ENCODE measurements at regions not wholly inside any gene's neighbourhood (a gene's known extent, or its start where the extent isn't known, plus 50 kb on each side); places are given as distances from the start of the nearest gene placed in this dataset.

DNA sequence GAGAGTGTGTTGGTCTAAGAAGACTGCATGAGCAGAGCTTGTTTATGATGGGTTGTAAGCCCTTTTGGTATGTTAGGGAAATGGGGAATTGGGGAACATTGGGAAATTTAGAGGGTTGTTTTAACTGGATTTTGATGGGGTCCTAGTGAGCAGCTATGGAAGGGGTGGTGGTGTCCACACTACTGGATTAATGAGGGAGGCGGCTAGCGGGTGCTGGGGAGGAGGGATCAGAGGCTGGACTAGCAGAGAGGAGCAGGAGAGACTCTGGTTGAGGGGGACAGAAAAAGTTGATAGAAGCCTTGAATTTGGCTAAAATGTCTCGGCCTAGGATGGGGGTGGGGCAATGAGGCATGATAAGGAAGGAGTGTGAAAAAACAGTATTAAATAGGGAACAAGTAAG lies 1369.1 kb downstream of the UQCRFS1 start:
- no peak overlapping the region for H4K8ac ChIP-seq (ENCODE audit: low read depth, low read length)
- no peak for DNase-seq (ENCODE audit: low spot score)

DNA sequence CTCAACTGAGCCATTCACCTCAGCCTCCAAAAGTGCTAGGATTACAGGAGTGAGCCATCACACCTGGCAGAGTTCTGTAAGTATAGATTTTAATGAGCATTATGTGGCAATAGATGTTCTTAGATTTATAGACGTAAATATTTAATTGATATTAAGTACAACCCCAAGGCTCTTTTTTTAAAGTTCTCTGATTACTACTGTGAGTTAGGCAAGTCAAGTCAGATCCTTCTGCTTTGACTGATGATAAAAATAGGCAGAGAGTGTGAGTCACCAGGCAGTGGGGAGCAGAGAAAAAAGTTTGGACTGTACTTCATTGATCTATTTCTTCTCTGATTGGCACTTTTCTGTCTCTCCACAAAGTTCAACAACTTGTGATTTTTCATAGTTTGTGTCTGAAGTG lies 1379.9 kb downstream of the UQCRFS1 start:
- Histone ChIP-seq H2AK5ac (ENCODE audit: low read depth, low read length) (no peak overlapping the region), H3K36me3 (replicated peaks in 1 of 2; ENCODE audit: control insufficient read depth in 2 of 2, insufficient read depth in 2 of 2, low read length in 2 of 2) (no peaks in the 10 kb centered on the region), H2BK120ac (ENCODE audit: low read depth, low read length) (no peak overlapping the region), H3K4me3 (ENCODE audit: low read length in 2 of 2) (no peak overlapping the region), H2BK12ac (ENCODE audit: low read length) (no peak overlapping the region), H4K8ac (ENCODE audit: low read depth, low read length) (no peak overlapping the region), H3K27me3 (ENCODE audit: control insufficient read depth in 3 of 3, insufficient read depth in 3 of 3, low read depth in 1 of 3, low read length in 3 of 3) (no peaks in the 10 kb centered on the region), H3K79me1 (ENCODE audit: low read depth, low read length) (no peaks in the 10 kb centered on the region), H2AFZ (ENCODE audit: low read length) (no peak overlapping the region), H3K18ac (ENCODE audit: low read length) (no peak overlapping the region), H3K9me3 (replicated peaks in 1 of 2; ENCODE audit: control insufficient read depth in 2 of 2, insufficient read depth in 1 of 2, low read depth in 1 of 2, low read length in 2 of 2) (peaks cover 0 to 8% of the 10 kb centered on the region in 2 donors), H3K14ac (ENCODE audit: low read length) (no peak overlapping the region), H3K4me1 (ENCODE audit: control insufficient read depth in 2 of 2, insufficient read depth in 1 of 2, low read depth in 1 of 2, low read length in 2 of 2) (no peaks in the 10 kb centered on the region), H3K4me2 (ENCODE audit: insufficient read depth, low read length, poor library complexity, severe bottlenecking) (no peak overlapping the region), H3K4ac (ENCODE audit: low read length) (no peak overlapping the region), H3K23ac (ENCODE audit: low read depth, low read length, poor library complexity) (no peak overlapping the region), H3K27ac (replicated peaks; ENCODE audit: low read length) (no peak overlapping the region), H3K9ac (ENCODE audit: low read depth, low read length, poor library complexity) (no peak overlapping the region), H2BK5ac (ENCODE audit: low read length) (no peak overlapping the region), H2BK15ac (ENCODE audit: low read length) (no peak overlapping the region), H4K91ac (ENCODE audit: low read depth, low read length, poor library complexity) (no peak overlapping the region)
- WGBS, 2 donors (ENCODE audit: extremely low coverage in 2 of 2, insufficient read length in 2 of 2, insufficient replicate concordance in 1 of 2), result no CpG with 5 or more reads among the region's 1 CpG
- DNase-seq (ENCODE audit: low spot score), result no peak

More for the DNA sequence above, 1369.1 kb downstream of the UQCRFS1 start:
- Histone ChIP-seq H3K14ac (ENCODE audit: low read length) (no peak overlapping the region), H3K4me2 (ENCODE audit: insufficient read depth, low read length, poor library complexity, severe bottlenecking) (no peak overlapping the region), H2AFZ (ENCODE audit: low read length) (no peak overlapping the region), H3K4me1 (ENCODE audit: control insufficient read depth in 2 of 2, insufficient read depth in 1 of 2, low read depth in 1 of 2, low read length in 2 of 2) (no peaks in the 10 kb centered on the region), H3K18ac (ENCODE audit: low read length) (no peak overlapping the region), H2BK15ac (ENCODE audit: low read length) (no peak overlapping the region), H2BK12ac (ENCODE audit: low read length) (no peak overlapping the region), H4K91ac (ENCODE audit: low read depth, low read length, poor library complexity) (no peak overlapping the region), H3K4me3 (ENCODE audit: low read length in 2 of 2) (no peak overlapping the region), H3K23ac (ENCODE audit: low read depth, low read length, poor library complexity) (no peak overlapping the region), H3K27me3 (ENCODE audit: control insufficient read depth in 3 of 3, insufficient read depth in 3 of 3, low read depth in 1 of 3, low read length in 3 of 3) (peaks cover 0 to 3% (median 0%) of the 10 kb centered on the region in 3 experiments), H2AK5ac (ENCODE audit: low read depth, low read length) (no peak overlapping the region), H3K36me3 (replicated peaks in 1 of 2; ENCODE audit: control insufficient read depth in 2 of 2, insufficient read depth in 2 of 2, low read length in 2 of 2) (no peaks in the 10 kb centered on the region), H3K4ac (ENCODE audit: low read length) (no peak overlapping the region), H2BK120ac (ENCODE audit: low read depth, low read length) (no peak overlapping the region), H2BK5ac (ENCODE audit: low read length) (no peak overlapping the region), H3K9ac (ENCODE audit: low read depth, low read length, poor library complexity) (no peak overlapping the region), H3K27ac (replicated peaks; ENCODE audit: low read length) (no peak overlapping the region), H3K9me3 (replicated peaks in 1 of 2; ENCODE audit: control insufficient read depth in 2 of 2, insufficient read depth in 1 of 2, low read depth in 1 of 2, low read length in 2 of 2) (peaks cover 0 to 30% of the 10 kb centered on the region in 2 donors), H3K79me1 (ENCODE audit: low read depth, low read length) (no peaks in the 10 kb centered on the region)
- WGBS, 2 donors (ENCODE audit: extremely low coverage in 2 of 2, insufficient read length in 2 of 2, insufficient replicate concordance in 1 of 2), result no CpG with 5 or more reads among the region's 3 CpGs

- H4K8ac ChIP-seq (ENCODE audit: low read depth, low read length), result no peak overlapping the region
- no peak overlapping the region for H3K14ac ChIP-seq (ENCODE audit: low read length)
- no peak overlapping the region for H3K9ac ChIP-seq (ENCODE audit: low read depth, low read length, poor library complexity)
- H2BK12ac ChIP-seq (ENCODE audit: low read length), result no peak overlapping the region
- no peak overlapping the region for H3K4me3 ChIP-seq (ENCODE audit: low read length in 2 of 2)
- no peak overlapping the region for H3K27ac ChIP-seq (replicated peaks; ENCODE audit: low read length)
- H2AK5ac ChIP-seq (ENCODE audit: low read depth, low read length), result no peak overlapping the region
- no peaks in the 10 kb centered on the region for H3K36me3 ChIP-seq (replicated peaks in 1 of 2; ENCODE audit: control insufficient read depth in 2 of 2, insufficient read depth in 2 of 2, low read length in 2 of 2)
- H2BK5ac ChIP-seq (ENCODE audit: low read length), result no peak overlapping the region
- peaks cover 0 to 7% of the 10 kb centered on the region in 2 donors for H3K9me3 ChIP-seq (replicated peaks in 1 of 2; ENCODE audit: control insufficient read depth in 2 of 2, insufficient read depth in 1 of 2, low read depth in 1 of 2, low read length in 2 of 2)
- no peak overlapping the region for H3K4ac ChIP-seq (ENCODE audit: low read length)
- H3K27me3 ChIP-seq (ENCODE audit: control insufficient read depth in 3 of 3, insufficient read depth in 3 of 3, low read depth in 1 of 3, low read length in 3 of 3), result no peaks in the 10 kb centered on the region
- H3K18ac ChIP-seq (ENCODE audit: low read length), result no peak overlapping the region
- no peak overlapping the region for H2BK15ac ChIP-seq (ENCODE audit: low read length)
- no peak overlapping the region for H3K23ac ChIP-seq (ENCODE audit: low read depth, low read length, poor library complexity)
- no CpG with 5 or more reads among the region's 3 CpGs for WGBS, 2 donors (ENCODE audit: extremely low coverage in 2 of 2, insufficient read length in 2 of 2, insufficient replicate concordance in 1 of 2)
- H2BK120ac ChIP-seq (ENCODE audit: low read depth, low read length), result no peak overlapping the region
- no peak overlapping the region for H4K91ac ChIP-seq (ENCODE audit: low read depth, low read length, poor library complexity)
- no peak for DNase-seq (ENCODE audit: low spot score)
- no peaks in the 10 kb centered on the region for H3K79me1 ChIP-seq (ENCODE audit: low read depth, low read length)
- no peaks in the 10 kb centered on the region for H3K4me1 ChIP-seq (ENCODE audit: control insufficient read depth in 2 of 2, insufficient read depth in 1 of 2, low read depth in 1 of 2, low read length in 2 of 2)
- H3K4me2 ChIP-seq (ENCODE audit: insufficient read depth, low read length, poor library complexity, severe bottlenecking), result no peak overlapping the region
- H2AFZ ChIP-seq (ENCODE audit: low read length), result no peak overlapping the region
Observed at GRCh38 chr19:27828829-27829228, 1384.1 kb downstream of the UQCRFS1 start.

GRCh38 chr19:27824108-27824507 lies 1388.8 kb downstream of the UQCRFS1 start:
- Histone ChIP-seq H2BK5ac (ENCODE audit: low read length) (no peak overlapping the region), H3K9ac (ENCODE audit: low read depth, low read length, poor library complexity) (no peak overlapping the region), H3K36me3 (replicated peaks in 1 of 2; ENCODE audit: control insufficient read depth in 2 of 2, insufficient read depth in 2 of 2, low read length in 2 of 2) (no peaks in the 10 kb centered on the region), H4K91ac (ENCODE audit: low read depth, low read length, poor library complexity) (no peak overlapping the region), H3K14ac (ENCODE audit: low read length) (no peak overlapping the region), H2AFZ (ENCODE audit: low read length) (no peak overlapping the region), H3K4me3 (ENCODE audit: low read length in 2 of 2) (no peak overlapping the region), H2BK120ac (ENCODE audit: low read depth, low read length) (no peak overlapping the region), H3K4ac (ENCODE audit: low read length) (no peak overlapping the region), H4K8ac (ENCODE audit: low read depth, low read length) (no peak overlapping the region), H3K18ac (ENCODE audit: low read length) (no peak overlapping the region), H3K9me3 (replicated peaks in 1 of 2; ENCODE audit: control insufficient read depth in 2 of 2, insufficient read depth in 1 of 2, low read depth in 1 of 2, low read length in 2 of 2) (peaks cover 0 to 10% of the 10 kb centered on the region in 2 donors), H3K27ac (replicated peaks; ENCODE audit: low read length) (no peak overlapping the region), H3K4me2 (ENCODE audit: insufficient read depth, low read length, poor library complexity, severe bottlenecking) (no peak overlapping the region), H3K23ac (ENCODE audit: low read depth, low read length, poor library complexity) (no peak overlapping the region), H3K27me3 (ENCODE audit: control insufficient read depth in 3 of 3, insufficient read depth in 3 of 3, low read depth in 1 of 3, low read length in 3 of 3) (no peaks in the 10 kb centered on the region), H3K79me1 (ENCODE audit: low read depth, low read length) (no peaks in the 10 kb centered on the region), H2AK5ac (ENCODE audit: low read depth, low read length) (no peak overlapping the region), H2BK15ac (ENCODE audit: low read length) (no peak overlapping the region), H2BK12ac (ENCODE audit: low read length) (no peak overlapping the region), H3K4me1 (ENCODE audit: control insufficient read depth in 2 of 2, insufficient read depth in 1 of 2, low read depth in 1 of 2, low read length in 2 of 2) (no peaks in the 10 kb centered on the region)
- no CpG with 5 or more reads among the region's 3 CpGs for WGBS, 2 donors (ENCODE audit: extremely low coverage in 2 of 2, insufficient read length in 2 of 2, insufficient replicate concordance in 1 of 2)
- no peak for DNase-seq (ENCODE audit: low spot score)

Data from neuronal stem cell (in vitro differentiated cells).